NB4 (cell line): ENCODE measurements at regions not wholly inside any gene's neighbourhood (a gene's known extent, or its start where the extent isn't known, plus 50 kb on each side); places are given as distances from the start of the nearest gene placed in this dataset.

Experiments
- CTCF ChIP-seq: IDR thresholded peaks from one replicate; pipeline ENCODE4 v1.5.1; 2012; ENCODE audit warnings: low read depth, low read length
- MAX ChIP-seq: IDR thresholded peaks from 2 replicates; pipeline ENCODE4 v1.6.1; 2011; ENCODE audit warnings: low read depth, low read length
- POLR2A ChIP-seq: IDR thresholded peaks from 2 replicates; pipeline ENCODE4 v1.6.1; 2011; ENCODE audit warnings: mild to moderate bottlenecking; ENCODE audit not compliant: insufficient read length; ENCODE audit errors: extremely low read depth

- no peak for TF ChIP-seq CTCF
- no peak for TF ChIP-seq POLR2A
- TF ChIP-seq MAX, result no peak
Measured at GRCh38 chr1:47571952-47572351, 134.1 kb downstream of the FOXD2 start.
